GM12865 (cell line): ENCODE measurements at regions not wholly inside any gene's neighbourhood (a gene's known extent, or its start where the extent isn't known, plus 50 kb on each side); places are given as distances from the start of the nearest gene placed in this dataset.

Experiments used
- DNase-seq: peaks from one replicate; pipeline ENCODE4 v3.0.0; 2010; ENCODE audit warnings: low read depth
- H3K4me3 ChIP-seq: 2 replicates; pipeline ENCODE4 v1.5.1; 2011; ENCODE audit warnings: mild to moderate bottlenecking, low read depth, low read length, control low read depth
- TF ChIP-seq, protein P1 (sequence below): IDR thresholded peaks from 2 replicates; pipeline ENCODE4 v1.5.1; 2011; ENCODE audit warnings: low read length, control low read depth, low read depth, inconsistent platforms; ENCODE audit not compliant: insufficient read depth; ENCODE audit errors: missing control alignments

DNA sequence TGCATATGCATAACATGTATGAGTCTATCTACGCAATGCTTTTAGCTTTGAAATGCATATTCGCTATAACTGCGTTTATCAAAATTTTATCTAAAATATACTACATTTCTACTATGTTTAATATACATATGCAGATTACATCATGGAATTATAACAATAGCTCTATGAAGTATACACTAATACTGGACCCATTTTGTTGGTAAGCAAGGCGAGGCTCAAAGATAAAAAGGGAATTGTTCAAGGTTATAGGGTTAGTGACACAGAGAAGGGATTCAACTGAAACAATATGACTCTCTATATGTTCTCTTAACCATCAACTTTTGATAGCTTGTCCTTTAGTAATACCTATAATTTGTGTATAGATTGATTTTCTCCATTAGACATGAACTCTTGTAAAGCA is 60.9 kb upstream of the SMIM36 start:
- DNase-seq = no peak
- TF ChIP-seq, protein P1, sequence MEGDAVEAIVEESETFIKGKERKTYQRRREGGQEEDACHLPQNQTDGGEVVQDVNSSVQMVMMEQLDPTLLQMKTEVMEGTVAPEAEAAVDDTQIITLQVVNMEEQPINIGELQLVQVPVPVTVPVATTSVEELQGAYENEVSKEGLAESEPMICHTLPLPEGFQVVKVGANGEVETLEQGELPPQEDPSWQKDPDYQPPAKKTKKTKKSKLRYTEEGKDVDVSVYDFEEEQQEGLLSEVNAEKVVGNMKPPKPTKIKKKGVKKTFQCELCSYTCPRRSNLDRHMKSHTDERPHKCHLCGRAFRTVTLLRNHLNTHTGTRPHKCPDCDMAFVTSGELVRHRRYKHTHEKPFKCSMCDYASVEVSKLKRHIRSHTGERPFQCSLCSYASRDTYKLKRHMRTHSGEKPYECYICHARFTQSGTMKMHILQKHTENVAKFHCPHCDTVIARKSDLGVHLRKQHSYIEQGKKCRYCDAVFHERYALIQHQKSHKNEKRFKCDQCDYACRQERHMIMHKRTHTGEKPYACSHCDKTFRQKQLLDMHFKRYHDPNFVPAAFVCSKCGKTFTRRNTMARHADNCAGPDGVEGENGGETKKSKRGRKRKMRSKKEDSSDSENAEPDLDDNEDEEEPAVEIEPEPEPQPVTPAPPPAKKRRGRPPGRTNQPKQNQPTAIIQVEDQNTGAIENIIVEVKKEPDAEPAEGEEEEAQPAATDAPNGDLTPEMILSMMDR = no peak

DNA sequence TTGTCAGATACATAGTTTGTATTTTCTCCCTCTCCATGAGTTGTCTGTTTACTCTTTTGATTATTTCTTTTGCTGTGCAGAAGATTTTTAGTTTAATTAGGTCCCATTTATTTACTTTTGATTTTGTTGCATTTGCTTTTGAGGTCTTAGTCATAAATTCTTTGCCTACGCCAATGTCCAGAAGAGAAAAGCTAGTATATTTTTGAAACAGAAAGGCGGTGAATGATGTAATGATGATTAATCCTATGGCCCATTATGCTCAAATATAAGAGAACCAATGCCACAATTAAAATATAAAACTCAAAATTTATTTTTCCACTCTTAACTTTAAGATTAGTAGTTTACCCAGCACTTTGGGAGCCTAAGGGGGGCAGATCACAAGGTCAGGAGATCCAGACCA is 59.8 kb upstream of the SMIM36 start:
- no peak overlapping the region for H3K4me3 ChIP-seq
- no peak for DNase-seq
- TF ChIP-seq, protein P1 = no peak

More for the DNA sequence above, 60.9 kb upstream of the SMIM36 start:
- H3K4me3 ChIP-seq = no peak overlapping the region

DNA sequence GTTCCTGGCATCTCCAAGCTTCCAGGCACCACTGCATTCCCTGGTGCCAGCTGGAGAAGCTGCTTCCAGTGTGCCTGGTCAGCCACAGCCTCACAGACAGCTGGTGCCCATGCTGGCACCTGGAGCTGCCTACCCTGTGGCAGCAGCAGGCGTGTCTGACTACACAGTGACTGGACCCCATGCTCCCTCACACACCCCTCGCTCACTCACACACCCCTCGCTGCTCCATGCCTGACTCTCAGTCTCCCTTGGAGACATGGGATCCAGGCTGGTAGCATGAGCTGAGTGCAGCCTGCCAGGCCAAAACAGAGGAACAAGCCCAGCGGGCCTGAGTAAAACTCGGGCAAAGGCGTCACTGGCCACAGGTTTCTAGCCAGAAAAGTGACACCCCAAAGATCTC is 59.1 kb upstream of the SMIM36 start:
- DNase-seq = no peak
- H3K4me3 ChIP-seq = no peak overlapping the region
- TF ChIP-seq, protein P1 = no peak

DNA sequence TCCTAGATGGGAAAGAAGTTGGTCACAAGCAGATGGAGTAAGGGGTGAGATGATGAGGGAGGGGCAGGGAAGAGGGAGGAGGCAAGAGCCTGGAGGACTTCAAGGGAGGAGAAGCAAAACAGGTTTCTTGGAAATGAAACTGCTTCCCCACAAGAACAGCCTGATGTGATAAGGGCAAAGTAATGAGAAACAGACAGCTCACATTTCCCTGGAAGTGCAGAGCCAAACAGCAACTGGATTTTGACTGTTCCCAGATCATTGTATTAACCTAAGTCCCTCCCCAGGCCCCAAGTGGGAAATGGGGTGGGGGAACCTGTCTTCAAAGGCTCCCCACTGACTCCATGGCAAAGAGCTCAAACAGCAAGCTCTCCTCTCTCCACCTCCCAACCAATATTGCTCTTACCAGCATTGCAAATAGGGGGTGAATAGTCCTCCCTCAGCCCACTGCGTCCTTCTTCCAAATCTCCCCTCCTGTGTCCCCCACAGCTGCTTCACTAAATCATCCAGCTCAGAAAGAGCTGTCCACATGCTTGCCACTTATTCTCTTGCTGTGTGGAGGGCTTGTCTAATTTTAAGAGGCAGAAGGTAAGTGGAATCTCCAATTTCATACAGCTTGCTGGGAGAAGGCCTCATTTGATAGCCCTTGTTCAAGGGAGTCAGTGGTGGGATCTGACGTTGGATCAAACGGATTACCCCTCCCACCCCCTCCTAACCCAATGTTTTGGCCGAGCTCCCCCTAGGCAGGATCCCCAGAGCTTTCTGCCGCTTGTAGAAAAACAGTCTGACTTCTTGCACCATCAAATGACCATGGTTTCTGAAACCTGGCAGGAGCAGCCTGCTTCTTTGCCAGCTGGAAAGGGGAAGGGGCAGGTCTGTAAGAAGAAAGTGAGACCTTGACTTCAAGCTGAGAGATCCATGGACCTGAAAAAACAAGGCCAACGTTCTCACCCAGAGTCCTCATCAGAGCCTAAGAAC is 56.3 kb upstream of the SMIM36 start:
- TF ChIP-seq, protein P1 = no peak
- no peak overlapping the region for H3K4me3 ChIP-seq
- no peak for DNase-seq

DNA sequence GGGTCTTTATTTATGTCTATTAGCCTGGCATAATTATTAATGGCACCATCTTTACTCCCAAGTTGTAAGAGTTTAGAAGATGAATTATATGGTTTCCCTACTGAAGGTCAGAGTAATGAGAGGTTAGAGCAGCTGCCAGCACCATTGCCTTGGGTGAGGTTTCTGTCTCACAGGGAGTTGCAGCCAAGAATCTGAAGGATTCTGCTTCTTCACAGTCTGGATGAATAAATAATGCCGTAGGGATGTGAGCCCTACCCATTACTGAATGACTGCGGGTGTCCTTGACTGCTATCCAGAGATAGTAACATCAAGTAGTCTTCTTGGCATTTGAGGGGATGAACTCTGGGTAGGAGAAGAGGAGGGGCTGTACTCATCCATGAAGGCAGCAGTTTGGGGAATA is 52.8 kb upstream of the SMIM36 start:
- H3K4me3 ChIP-seq = no peak overlapping the region
- DNase-seq = no peak
- TF ChIP-seq, protein P1 = no peak

DNA sequence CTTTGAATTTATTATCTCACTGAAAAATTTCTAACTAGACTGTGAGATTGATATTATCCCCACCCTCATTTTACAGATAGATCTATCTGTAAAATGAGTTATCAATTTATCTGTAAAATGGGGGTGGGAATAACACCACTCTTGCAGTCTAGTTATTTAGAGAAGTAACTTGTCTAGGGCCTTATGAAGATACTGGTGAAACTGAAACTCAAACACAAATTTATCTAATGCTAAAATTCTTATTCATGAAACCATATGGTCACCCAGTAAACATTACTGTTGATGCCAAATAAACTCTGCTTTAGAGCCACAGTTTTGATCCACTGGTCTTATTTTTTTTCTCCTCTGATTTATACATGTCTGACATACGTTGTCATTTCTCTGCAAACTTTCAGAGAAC is 52.1 kb upstream of the SMIM36 start:
- no peak overlapping the region for H3K4me3 ChIP-seq
- TF ChIP-seq, protein P1 = no peak
- peak; percentile 7 for DNase-seq
